Adrenal gland (tissue), 5 donors: ENCODE measurements at regions not wholly inside any gene's neighbourhood (a gene's known extent, or its start where the extent isn't known, plus 50 kb on each side); places are given as distances from the start of the nearest gene placed in this dataset.

Source experiments
- CTCF ChIP-seq, 6 experiments: fragments of 450-650 bp in 4 of 6; fragments of 200-600 bp in 2 of 6; sonication (generic) in 1 of 6; IDR thresholded peaks; 1 replicate in 5 of 6; 2 replicates in 1 of 6; pipeline versions ENCODE4 v1.5.1 to v1.8.0; 2016 to 2021; ENCODE audit warnings: antibody characterized with exemption in 6 of 6, mild to moderate bottlenecking in 2 of 6, moderate library complexity in 1 of 6
- POLR2A ChIP-seq, 2 donors: fragments of 450-650 bp; IDR thresholded peaks; one replicate each; pipeline ENCODE4 v1.6.1; 2017; ENCODE audit warnings: antibody characterized with exemption in 2 of 2, mild to moderate bottlenecking in 2 of 2, moderate library complexity in 1 of 2
- donor health status: DM: no; HTN: no; CAD: no.

GRCh38 chr13:43981091-43981490, 101.4 kb downstream of the LACC1 start:
- no peak for TF ChIP-seq POLR2A (IDR thresholded peaks at IDR 0.05)
- no peak for TF ChIP-seq CTCF (IDR thresholded peaks at IDR 0.05)
